CD8-positive, alpha-beta memory T cell (primary cell): ENCODE measurements at regions not wholly inside any gene's neighbourhood (a gene's known extent, or its start where the extent isn't known, plus 50 kb on each side); places are given as distances from the start of the nearest gene placed in this dataset.
"Not testable (repeated sequence)": the region's sequence is repeated elsewhere in the genome, so short reads cannot be mapped to it uniquely, and the experiment has no call there.

Source experiments
- CTCF ChIA-PET: fragments of 350-600 bp; sonication (Branson Sonifier 250); formaldehyde crosslinking; loops from one replicate; lab custom pipeline; 2021; ENCODE audit warnings: antibody characterized with exemption; lab: Charles Lee
- POLR2A ChIA-PET: fragments of 350-600 bp; sonication (Branson Sonifier 250); formaldehyde crosslinking; loops from one replicate; lab custom pipeline; 2021; ENCODE audit warnings: antibody characterized with exemption; lab: Charles Lee
- DNase-seq, 5 donors: peaks; one replicate each; pipeline versions ENCODE4 v3.0.0 to v3.0.0-alpha.2; 2020 to 2022; ENCODE audit warnings: mixed read lengths in 1 of 5
- H3K27ac ChIP-seq: one replicate; pipeline ENCODE4 v1.7.0; 2013; ENCODE audit warnings: low read depth, mild to moderate bottlenecking, low read length, moderate library complexity
- H3K27me3 ChIP-seq: 2 replicates; pipeline ENCODE4 v1.7.0; 2013; ENCODE audit warnings: low read length, mild to moderate bottlenecking; ENCODE audit not compliant: insufficient read depth, poor library complexity, severe bottlenecking
- H3K36me3 ChIP-seq: 2 replicates; pipeline ENCODE4 v1.7.0; 2013; ENCODE audit warnings: mild to moderate bottlenecking, low read length, moderate library complexity; ENCODE audit not compliant: insufficient read depth
- H3K4me1 ChIP-seq: 2 replicates; pipeline ENCODE4 v1.7.0; 2013; ENCODE audit warnings: mild to moderate bottlenecking, low read length, moderate library complexity; ENCODE audit not compliant: insufficient read depth
- H3K4me3 ChIP-seq: 2 replicates; pipeline ENCODE4 v1.7.0; 2013; ENCODE audit warnings: mild to moderate bottlenecking, low read length
- H3K9me3 ChIP-seq: 2 replicates; pipeline ENCODE4 v1.7.0; 2013; ENCODE audit warnings: mild to moderate bottlenecking, low read length
- H3K27ac Mint-ChIP-seq, 8 donors: one replicate each; pipeline ENCODE4 v1.8.0; 2020 to 2021; ENCODE audit warnings: mixed read lengths in 8 of 8, mild to moderate bottlenecking in 6 of 8, inconsistent platforms in 3 of 8, moderate library complexity in 3 of 8
- H3K27me3 Mint-ChIP-seq, 2 donors: one replicate each; pipeline ENCODE4 v1.8.0; 2020 to 2021; ENCODE audit warnings: mixed read lengths in 2 of 2, mild to moderate bottlenecking in 1 of 2, moderate library complexity in 1 of 2
- H3K36me3 Mint-ChIP-seq, 3 donors: one replicate each; pipeline ENCODE4 v1.8.0; 2020 to 2021; ENCODE audit warnings: mixed read lengths in 3 of 3, inconsistent platforms in 1 of 3, mild to moderate bottlenecking in 1 of 3
- H3K4me1 Mint-ChIP-seq, 3 donors: one replicate each; pipeline ENCODE4 v1.8.0; 2020 to 2021; ENCODE audit warnings: mixed read lengths in 3 of 3, inconsistent platforms in 1 of 3, mild to moderate bottlenecking in 1 of 3
- H3K4me3 Mint-ChIP-seq, 7 donors: one replicate each; pipeline ENCODE4 v1.8.0; 2020 to 2021; ENCODE audit warnings: mixed read lengths in 7 of 7, mild to moderate bottlenecking in 6 of 7, moderate library complexity in 4 of 7, inconsistent platforms in 2 of 7
- H3K9me3 Mint-ChIP-seq, 5 donors: one replicate each; pipeline ENCODE4 v1.8.0; 2020 to 2022; ENCODE audit warnings: mixed read lengths in 5 of 5, mild to moderate bottlenecking in 3 of 5, moderate library complexity in 2 of 5, inconsistent platforms in 1 of 5

DNA sequence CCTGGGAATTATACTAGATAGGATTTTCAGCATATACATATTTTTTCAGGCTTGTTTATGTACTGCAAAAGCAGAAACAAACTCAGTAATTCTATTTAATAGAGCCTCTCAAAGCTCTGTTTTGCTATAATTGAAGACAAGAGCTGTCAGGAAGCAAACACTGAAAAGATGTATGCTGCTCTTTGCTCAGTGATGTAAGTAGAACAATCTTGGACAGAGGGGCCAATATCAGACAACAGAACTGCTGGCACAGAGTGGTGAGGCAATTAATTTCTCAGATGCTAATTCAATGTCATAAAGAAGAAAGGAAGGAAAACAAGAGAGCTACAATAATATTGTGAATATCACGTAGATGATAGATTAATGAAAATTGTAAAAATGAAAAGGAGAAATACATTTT is 663.3 kb upstream of the ADGRB3 start:
- peaks cover 0 to 27% (median 2%) of the 10 kb centered on the region in 5 donors for H3K9me3 Mint-ChIP-seq
- no peak overlapping the region for H3K4me3 Mint-ChIP-seq
- no peaks in the 10 kb centered on the region for H3K36me3 Mint-ChIP-seq
- H3K27ac Mint-ChIP-seq = no peak overlapping the region
- no peaks in the 10 kb centered on the region for H3K36me3 ChIP-seq
- DNase-seq = no peak
- H3K27me3 ChIP-seq = no peaks in the 10 kb centered on the region
- H3K4me1 ChIP-seq = no peaks in the 10 kb centered on the region
- no peaks in the 10 kb centered on the region for H3K4me1 Mint-ChIP-seq
- H3K27me3 Mint-ChIP-seq = no peaks in the 10 kb centered on the region
- ChIA-PET CTCF (no interaction called here), POLR2A (no interaction called here)
- H3K4me3 ChIP-seq = no peak overlapping the region
- no peak overlapping the region for H3K27ac ChIP-seq
- H3K9me3 ChIP-seq = no peaks in the 10 kb centered on the region

DNA sequence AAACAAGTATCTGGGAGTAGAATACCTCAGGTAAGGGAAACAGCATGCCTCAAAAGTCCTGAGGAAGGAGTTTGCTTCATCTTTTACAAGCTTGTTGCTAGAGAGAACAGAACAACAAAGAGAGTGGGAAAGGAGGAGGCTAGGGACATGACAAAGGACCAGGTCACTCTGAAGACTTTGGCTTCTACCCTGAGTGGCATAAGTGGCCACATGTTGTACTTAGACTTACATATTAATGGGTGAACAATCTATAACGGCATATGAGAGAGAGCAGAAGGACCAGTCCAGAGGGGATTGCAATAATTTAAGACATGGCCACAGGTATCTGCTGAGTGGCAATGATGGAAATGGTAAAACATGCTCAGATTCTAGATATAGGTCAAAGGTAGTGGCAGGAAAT is 668.3 kb upstream of the ADGRB3 start:
- Mint-ChIP-seq H3K27me3 (no peaks in the 10 kb centered on the region), H3K4me3 (no peak overlapping the region), H3K36me3 (no peaks in the 10 kb centered on the region), H3K9me3 (peaks cover 0 to 29% (median 4%) of the 10 kb centered on the region in 5 donors), H3K4me1 (no peaks in the 10 kb centered on the region), H3K27ac (no peak overlapping the region)
- Histone ChIP-seq H3K4me3 (no peak overlapping the region), H3K9me3 (no peaks in the 10 kb centered on the region), H3K36me3 (no peaks in the 10 kb centered on the region), H3K27me3 (no peaks in the 10 kb centered on the region), H3K27ac (no peak overlapping the region), H3K4me1 (no peaks in the 10 kb centered on the region)
- ChIA-PET POLR2A (no interaction called here), CTCF (no interaction called here)
- no peak for DNase-seq

DNA sequence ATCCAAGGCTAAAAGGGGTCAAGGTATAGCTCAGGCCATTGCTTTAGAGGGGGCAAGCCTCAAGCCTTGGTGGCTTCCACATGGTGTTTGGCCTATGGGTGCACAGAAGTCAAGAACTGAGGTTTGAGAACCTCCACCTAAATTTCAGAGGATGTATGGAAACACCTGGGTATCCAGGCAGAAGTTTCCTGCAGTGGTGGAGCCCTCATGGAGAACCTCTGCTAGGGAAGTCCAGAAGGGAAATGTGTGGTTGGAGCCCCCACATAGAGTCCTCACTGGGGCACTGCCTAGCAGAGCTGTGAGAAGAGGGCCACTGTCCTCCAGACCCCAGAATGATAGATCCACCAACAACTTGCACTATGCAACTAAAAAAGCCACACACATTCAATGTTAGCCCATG is 678.7 kb upstream of the ADGRB3 start:
- H3K4me1 Mint-ChIP-seq = no peaks in the 10 kb centered on the region
- H3K9me3 ChIP-seq = no peaks in the 10 kb centered on the region
- no peaks in the 10 kb centered on the region for H3K36me3 ChIP-seq
- H3K27me3 Mint-ChIP-seq = peaks cover 0 to 1% of the 10 kb centered on the region in 2 donors
- H3K36me3 Mint-ChIP-seq = no peaks in the 10 kb centered on the region
- peaks cover 5 to 16% (median 11%) of the 10 kb centered on the region in 5 donors for H3K9me3 Mint-ChIP-seq
- no peak overlapping the region for H3K27ac ChIP-seq
- no peak overlapping the region for H3K4me3 ChIP-seq
- H3K27ac Mint-ChIP-seq = no peak overlapping the region
- H3K4me1 ChIP-seq = no peaks in the 10 kb centered on the region
- DNase-seq = no peak
- POLR2A ChIA-PET = no interaction called here
- no peak overlapping the region for H3K4me3 Mint-ChIP-seq
- H3K27me3 ChIP-seq = no peaks in the 10 kb centered on the region
- CTCF ChIA-PET = no interaction called here

DNA sequence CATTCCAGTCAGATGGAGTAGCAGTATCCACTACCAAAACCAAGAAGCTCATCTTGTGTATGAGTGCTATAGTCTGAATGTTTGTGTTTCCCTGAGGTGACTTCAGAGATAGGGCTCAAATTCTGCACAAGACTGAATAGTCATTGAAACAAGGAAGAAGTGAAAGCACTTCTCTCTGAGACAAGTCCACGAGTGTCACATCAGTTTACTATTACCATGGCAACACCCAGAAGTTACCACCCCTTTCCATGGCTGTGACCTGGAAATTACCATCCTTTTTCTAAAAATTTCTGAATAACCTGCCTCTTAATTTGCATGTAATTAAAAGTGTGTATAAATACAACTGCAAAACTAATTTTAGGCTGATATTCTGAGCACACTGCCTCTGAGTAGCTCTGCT is 682.1 kb upstream of the ADGRB3 start:
- H3K27ac ChIP-seq = no peak overlapping the region
- peaks cover 0 to 1% of the 10 kb centered on the region in 2 donors for H3K27me3 Mint-ChIP-seq
- no peaks in the 10 kb centered on the region for H3K4me1 Mint-ChIP-seq

GRCh38 chr6:67952121-67952520 is 683.0 kb upstream of the ADGRB3 start:
- no peaks in the 10 kb centered on the region for H3K27me3 Mint-ChIP-seq
- H3K4me3 ChIP-seq = no peak overlapping the region
- no peak for DNase-seq
- CTCF ChIA-PET = no interaction called here
- no peaks in the 10 kb centered on the region for H3K4me1 Mint-ChIP-seq
- no peaks in the 10 kb centered on the region for H3K36me3 ChIP-seq
- H3K4me3 Mint-ChIP-seq = no peak overlapping the region
- H3K36me3 Mint-ChIP-seq = no peaks in the 10 kb centered on the region
- no peaks in the 10 kb centered on the region for H3K27me3 ChIP-seq
- no peak overlapping the region for H3K27ac Mint-ChIP-seq
- no peak overlapping the region for H3K27ac ChIP-seq
- POLR2A ChIA-PET = no interaction called here
- H3K9me3 Mint-ChIP-seq = peaks cover 8 to 30% (median 15%) of the 10 kb centered on the region in 5 donors
- H3K4me1 ChIP-seq = no peaks in the 10 kb centered on the region
- no peaks in the 10 kb centered on the region for H3K9me3 ChIP-seq

More for the DNA sequence above, 682.1 kb upstream of the ADGRB3 start:
- no peak for DNase-seq
- no peak overlapping the region for H3K27ac Mint-ChIP-seq
- Histone ChIP-seq H3K9me3 (no peaks in the 10 kb centered on the region), H3K27me3 (no peaks in the 10 kb centered on the region), H3K4me3 (no peak overlapping the region), H3K4me1 (no peaks in the 10 kb centered on the region), H3K36me3 (no peaks in the 10 kb centered on the region)
- H3K9me3 Mint-ChIP-seq = peaks cover 7 to 33% (median 17%) of the 10 kb centered on the region in 5 donors
- POLR2A ChIA-PET = no interaction called here
- no peaks in the 10 kb centered on the region for H3K36me3 Mint-ChIP-seq
- H3K4me3 Mint-ChIP-seq = no peak overlapping the region
- CTCF ChIA-PET = no interaction called here

GRCh38 chr6:67947762-67948161 is 687.3 kb upstream of the ADGRB3 start:
- H3K27ac Mint-ChIP-seq, H3K4me3 ChIP-seq, POLR2A ChIA-PET, CTCF ChIA-PET, H3K4me1 Mint-ChIP-seq, H3K4me1 ChIP-seq, H3K9me3 ChIP-seq, H3K27me3 Mint-ChIP-seq, DNase-seq, H3K36me3 ChIP-seq, H3K36me3 Mint-ChIP-seq, H3K27ac ChIP-seq, H3K4me3 Mint-ChIP-seq, H3K27me3 ChIP-seq: not testable (repeated sequence)
- H3K9me3 Mint-ChIP-seq = peaks cover 3 to 20% (median 14%) of the 10 kb centered on the region in 5 donors

DNA sequence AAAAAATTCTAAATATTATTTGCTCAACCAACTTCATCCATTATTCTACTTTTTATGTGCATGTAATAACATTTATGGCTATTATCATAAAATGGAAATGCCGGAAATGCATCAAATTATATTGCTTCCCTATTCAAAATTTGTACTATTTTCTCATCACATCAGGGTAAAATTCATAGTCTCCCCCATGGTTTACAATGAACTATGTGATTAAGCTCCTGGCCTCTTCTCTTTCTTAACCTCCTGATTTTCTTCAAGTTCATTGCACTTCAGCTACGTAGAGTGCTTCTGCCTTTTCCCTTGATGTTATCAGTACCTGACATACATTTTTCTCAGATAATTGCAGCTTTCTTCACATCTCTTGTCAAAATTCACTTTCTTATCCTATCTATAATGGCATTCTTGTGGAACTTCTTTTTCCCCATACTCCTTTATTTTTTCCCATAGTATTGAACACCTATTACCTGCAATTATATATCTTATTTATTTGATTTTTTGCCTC is 699.1 kb upstream of the ADGRB3 start:
- Histone ChIP-seq H3K27ac (no peak overlapping the region), H3K36me3 (no peaks in the 10 kb centered on the region), H3K4me1 (no peaks in the 10 kb centered on the region), H3K27me3 (no peaks in the 10 kb centered on the region), H3K4me3 (no peak overlapping the region), H3K9me3 (no peaks in the 10 kb centered on the region)
- Mint-ChIP-seq H3K36me3 (no peaks in the 10 kb centered on the region), H3K4me3 (no peak overlapping the region), H3K9me3 (peaks cover 0 to 32% (median 5%) of the 10 kb centered on the region in 5 donors), H3K27ac (no peak overlapping the region), H3K27me3 (no peaks in the 10 kb centered on the region), H3K4me1 (no peaks in the 10 kb centered on the region)
- DNase-seq = no peak
- CTCF ChIA-PET = no interaction called here
- POLR2A ChIA-PET = no interaction called here

- H3K4me3 ChIP-seq = no peak overlapping the region
- no peak overlapping the region for H3K27ac ChIP-seq
- no peaks in the 10 kb centered on the region for H3K36me3 ChIP-seq
- H3K27ac Mint-ChIP-seq = no peak overlapping the region
- no peaks in the 10 kb centered on the region for H3K4me1 ChIP-seq
- no peaks in the 10 kb centered on the region for H3K4me1 Mint-ChIP-seq
- no peaks in the 10 kb centered on the region for H3K36me3 Mint-ChIP-seq
- CTCF ChIA-PET = no interaction called here
- POLR2A ChIA-PET = no interaction called here
- no peaks in the 10 kb centered on the region for H3K9me3 ChIP-seq
- H3K9me3 Mint-ChIP-seq = peaks cover 2 to 34% (median 8%) of the 10 kb centered on the region in 5 donors
- DNase-seq = no peak
- no peak overlapping the region for H3K4me3 Mint-ChIP-seq
- peaks cover 0 to 2% of the 10 kb centered on the region in 2 donors for H3K27me3 Mint-ChIP-seq
- H3K27me3 ChIP-seq = no peaks in the 10 kb centered on the region
Measured at GRCh38 chr6:67933278-67933677, 701.8 kb upstream of the ADGRB3 start.

DNA sequence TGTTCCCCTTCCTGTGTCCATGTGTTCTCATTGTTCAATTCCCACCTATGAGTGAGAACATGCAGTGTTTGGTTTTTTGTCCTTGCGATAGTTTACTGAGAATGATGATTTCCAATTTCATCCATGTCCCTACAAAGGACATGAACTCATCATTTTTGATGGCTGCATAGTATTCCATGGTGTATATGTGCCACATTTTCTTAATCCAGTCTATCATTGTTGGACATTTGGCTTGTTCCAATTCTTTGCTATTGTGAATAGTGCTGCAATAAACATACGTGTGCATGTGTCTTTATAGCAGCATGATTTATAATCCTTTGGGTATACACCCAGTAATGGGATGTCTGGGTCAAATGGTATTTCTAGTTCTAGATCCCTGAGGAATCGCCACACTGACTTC is 712.5 kb upstream of the ADGRB3 start:
- H3K27me3 Mint-ChIP-seq, CTCF ChIA-PET, H3K9me3 ChIP-seq, H3K4me1 Mint-ChIP-seq, H3K4me1 ChIP-seq, DNase-seq, H3K36me3 Mint-ChIP-seq, H3K27me3 ChIP-seq, H3K36me3 ChIP-seq, H3K27ac ChIP-seq, H3K27ac Mint-ChIP-seq, H3K4me3 ChIP-seq, POLR2A ChIA-PET, H3K4me3 Mint-ChIP-seq: not testable (repeated sequence)
- H3K9me3 Mint-ChIP-seq = peaks cover 5 to 20% (median 11%) of the 10 kb centered on the region in 5 donors
